ENCODE measurements at regions not wholly inside any gene's neighbourhood (a gene's known extent, or its start where the extent isn't known, plus 50 kb on each side); places are given as distances from the start of the nearest gene placed in this dataset.

DNA sequence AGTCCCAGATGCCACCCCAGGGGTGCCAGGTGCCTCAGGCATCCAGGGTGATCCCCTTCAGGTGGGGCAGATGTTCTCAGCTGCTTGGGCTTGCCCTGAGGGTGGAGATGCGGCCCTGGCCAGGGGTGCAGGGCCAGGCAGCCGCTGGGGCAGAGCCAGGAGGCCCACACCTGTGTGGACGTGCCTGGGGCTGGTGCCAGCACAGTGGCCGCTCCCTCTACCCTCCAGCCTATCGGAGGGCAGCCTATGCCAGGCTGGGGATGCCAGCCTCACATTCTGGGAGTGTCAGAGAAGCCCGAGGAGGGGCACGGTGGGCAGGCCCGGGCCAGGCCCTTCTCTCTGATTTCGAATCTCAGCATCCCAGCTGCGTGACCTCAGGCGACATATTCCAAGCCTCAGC, 96.5 kb upstream of the WNT4 start:
- Histone ChIP-seq H3K4me2 (ENCODE audit: low read depth, low read length) (no peak overlapping the region), H3K9me3 (ENCODE audit: low read length) (no peaks in the 10 kb centered on the region), H3K79me2 (ENCODE audit: insufficient read depth, low read length) (no peaks in the 10 kb centered on the region), H3K9ac (ENCODE audit: insufficient read depth, low read depth, low read length) (no peak overlapping the region), H4K20me1 (ENCODE audit: insufficient read depth, low read length) (no peaks in the 10 kb centered on the region), H2AFZ (ENCODE audit: low read length) (no peak overlapping the region), H3K36me3 (replicated peaks in 1 of 2; ENCODE audit: control insufficient read depth in 1 of 2, insufficient read depth in 2 of 2, low read length in 2 of 2) (no peaks in the 10 kb centered on the region), H3K4me1 (ENCODE audit: insufficient read depth, low read length) (no peaks in the 10 kb centered on the region), H3K27ac (ENCODE audit: extremely low read length, insufficient read depth, low read length) (no peak overlapping the region), H3K27me3 (ENCODE audit: control insufficient read depth in 1 of 2, insufficient read depth in 2 of 2, low read length in 2 of 2) (peaks cover 9 to 40% of the 10 kb centered on the region in 2 experiments; a peak in 4 of 5 replicates), H3K4me3 (replicated peaks in 1 of 3; ENCODE audit: insufficient read depth in 1 of 3, low read depth in 2 of 3, low read length in 3 of 3) (no peak overlapping the region)
- intact Hi-C loops (cut with micrococcal nuclease; ENCODE audit: unreplicated experiment) = no loop called here
- POLR2A ChIA-PET = no interaction called here
- in situ Hi-C loops (cut with HindIII; ENCODE audit: extremely low pct_ligation_motif_present, low pct_unique_long_range_greater_than_20kb) = no loop called here
- FAIRE-seq (no peak), DNase-seq (ENCODE audit: low spot score) (no peak), ATAC-seq (no peak)
- WGBS (ENCODE audit: low lambda C conversion rate) = 14% methylated on average over 7 of the region's 11 CpGs
- CTCF ChIA-PET (ENCODE audit: low intra/inter-chr PET ratio, low total read pairs) = no interaction called here
- BruUV-seq (replicated peaks) = no TSS peak
- TF ChIP-seq ZNF143 (CRISPR knock-in tag; IDR thresholded peaks at IDR 0.05) (no peak), HES4 (CRISPR knock-in tag; IDR thresholded peaks at IDR 0.05; ENCODE audit: borderline replicate concordance) (no peak), EZH2 (conservative IDR thresholded peaks at IDR 0.05; ENCODE audit: low read depth, low read length) (no peak), CBX2 (IDR thresholded peaks at IDR 0.05; ENCODE audit: low read depth, low read length) (no peak), CBX2 (CRISPR knock-in tag; IDR thresholded peaks at IDR 0.05; ENCODE audit: low read depth) (no peak), ZNF317 (CRISPR knock-in tag; IDR thresholded peaks at IDR 0.05) (no peak), ZMYM2 (CRISPR knock-in tag; IDR thresholded peaks at IDR 0.05) (no peak), ZNF10 (CRISPR knock-in tag; IDR thresholded peaks at IDR 0.05; ENCODE audit: borderline replicate concordance, low read depth) (no peak), SIX4 (CRISPR knock-in tag; IDR thresholded peaks at IDR 0.05) (no peak), SPEN (CRISPR knock-in tag; IDR thresholded peaks at IDR 0.05; ENCODE audit: low read depth) (no peak), ISL2 (CRISPR knock-in tag; IDR thresholded peaks at IDR 0.05) (no peak), FOXO1 (CRISPR knock-in tag; IDR thresholded peaks at IDR 0.05) (no peak), NFIC (IDR thresholded peaks at IDR 0.05; ENCODE audit: low read length) (no peak), KDM2A (CRISPR knock-in tag; IDR thresholded peaks at IDR 0.05; ENCODE audit: borderline replicate concordance, low read depth) (no peak), ZNF33A (CRISPR knock-in tag; IDR thresholded peaks at IDR 0.05; ENCODE audit: borderline replicate concordance) (no peak), GTF2F1 (IDR thresholded peaks at IDR 0.05; ENCODE audit: low read length) (no peak)
- TF ChIP-seq, protein P1, sequence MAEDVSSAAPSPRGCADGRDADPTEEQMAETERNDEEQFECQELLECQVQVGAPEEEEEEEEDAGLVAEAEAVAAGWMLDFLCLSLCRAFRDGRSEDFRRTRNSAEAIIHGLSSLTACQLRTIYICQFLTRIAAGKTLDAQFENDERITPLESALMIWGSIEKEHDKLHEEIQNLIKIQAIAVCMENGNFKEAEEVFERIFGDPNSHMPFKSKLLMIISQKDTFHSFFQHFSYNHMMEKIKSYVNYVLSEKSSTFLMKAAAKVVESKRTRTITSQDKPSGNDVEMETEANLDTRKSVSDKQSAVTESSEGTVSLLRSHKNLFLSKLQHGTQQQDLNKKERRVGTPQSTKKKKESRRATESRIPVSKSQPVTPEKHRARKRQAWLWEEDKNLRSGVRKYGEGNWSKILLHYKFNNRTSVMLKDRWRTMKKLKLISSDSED (CRISPR knock-in tag; IDR thresholded peaks at IDR 0.05) = no peak
- TF ChIP-seq, protein P2, sequence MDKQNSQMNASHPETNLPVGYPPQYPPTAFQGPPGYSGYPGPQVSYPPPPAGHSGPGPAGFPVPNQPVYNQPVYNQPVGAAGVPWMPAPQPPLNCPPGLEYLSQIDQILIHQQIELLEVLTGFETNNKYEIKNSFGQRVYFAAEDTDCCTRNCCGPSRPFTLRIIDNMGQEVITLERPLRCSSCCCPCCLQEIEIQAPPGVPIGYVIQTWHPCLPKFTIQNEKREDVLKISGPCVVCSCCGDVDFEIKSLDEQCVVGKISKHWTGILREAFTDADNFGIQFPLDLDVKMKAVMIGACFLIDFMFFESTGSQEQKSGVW (CRISPR knock-in tag; IDR thresholded peaks at IDR 0.05; ENCODE audit: borderline replicate concordance) = no peak
- TF ChIP-seq, protein P3, sequence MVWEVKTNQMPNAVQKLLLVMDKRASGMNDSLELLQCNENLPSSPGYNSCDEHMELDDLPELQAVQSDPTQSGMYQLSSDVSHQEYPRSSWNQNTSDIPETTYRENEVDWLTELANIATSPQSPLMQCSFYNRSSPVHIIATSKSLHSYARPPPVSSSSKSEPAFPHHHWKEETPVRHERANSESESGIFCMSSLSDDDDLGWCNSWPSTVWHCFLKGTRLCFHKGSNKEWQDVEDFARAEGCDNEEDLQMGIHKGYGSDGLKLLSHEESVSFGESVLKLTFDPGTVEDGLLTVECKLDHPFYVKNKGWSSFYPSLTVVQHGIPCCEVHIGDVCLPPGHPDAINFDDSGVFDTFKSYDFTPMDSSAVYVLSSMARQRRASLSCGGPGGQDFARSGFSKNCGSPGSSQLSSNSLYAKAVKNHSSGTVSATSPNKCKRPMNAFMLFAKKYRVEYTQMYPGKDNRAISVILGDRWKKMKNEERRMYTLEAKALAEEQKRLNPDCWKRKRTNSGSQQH (CRISPR knock-in tag; IDR thresholded peaks at IDR 0.05; ENCODE audit: low read depth) = no peak

All from HepG2 (cell line).